ENCODE measurements at regions not wholly inside any gene's neighbourhood (a gene's known extent, or its start where the extent isn't known, plus 50 kb on each side); places are given as distances from the start of the nearest gene placed in this dataset.

DNA sequence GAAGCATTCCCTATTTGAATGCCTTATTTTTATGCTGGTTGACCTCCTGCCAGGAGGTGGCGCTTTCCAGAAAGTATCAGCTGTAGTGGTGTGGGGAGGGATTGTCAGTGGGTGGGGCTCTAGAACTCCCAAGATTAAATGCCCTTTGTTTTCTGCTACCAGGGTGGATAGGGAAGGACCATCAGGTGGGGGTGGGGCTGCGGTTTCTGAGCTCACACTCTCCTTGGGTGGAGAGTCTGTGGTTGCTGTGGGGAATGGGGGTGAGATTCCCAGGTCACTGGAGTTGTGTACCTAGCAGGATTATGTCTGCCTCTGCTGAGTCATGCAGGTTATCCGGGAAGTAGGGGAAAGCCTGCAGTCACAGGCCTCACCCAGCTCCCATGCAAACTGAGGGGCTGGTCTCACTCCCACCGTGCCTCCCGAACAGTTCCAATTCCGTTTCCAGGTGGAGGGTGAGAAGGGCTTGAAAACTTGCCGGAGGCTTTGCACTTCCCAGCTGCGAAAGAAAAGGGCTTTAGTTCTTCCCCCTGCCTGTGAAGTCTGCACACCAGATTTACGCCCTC is 68.3 kb downstream of the ALG10B start:
- Histone ChIP-seq H3K27me3 (ENCODE audit: insufficient read depth, low read depth, low read length) (no peaks in the 10 kb centered on the region), H3K9ac (ENCODE audit: low read length) (no peak overlapping the region)
- TF ChIP-seq SMC3 (conservative IDR thresholded peaks at IDR 0.05; ENCODE audit: poor library complexity) (no peak), TAF1 (IDR thresholded peaks at IDR 0.05; ENCODE audit: low read depth) (no peak), EP300 (conservative IDR thresholded peaks at IDR 0.05; ENCODE audit: poor library complexity, severe bottlenecking) (no peak), POLR2AphosphoS5 (IDR thresholded peaks at IDR 0.05) (no peak), RAD21 (conservative IDR thresholded peaks at IDR 0.05) (no peak), MXI1 (conservative IDR thresholded peaks at IDR 0.05; ENCODE audit: poor library complexity, severe bottlenecking) (no peak), EZH2 (IDR thresholded peaks at IDR 0.05; ENCODE audit: borderline replicate concordance, insufficient read depth, low read length, poor library complexity, severe bottlenecking) (no peak)
- TF ChIP-seq, protein P1, sequence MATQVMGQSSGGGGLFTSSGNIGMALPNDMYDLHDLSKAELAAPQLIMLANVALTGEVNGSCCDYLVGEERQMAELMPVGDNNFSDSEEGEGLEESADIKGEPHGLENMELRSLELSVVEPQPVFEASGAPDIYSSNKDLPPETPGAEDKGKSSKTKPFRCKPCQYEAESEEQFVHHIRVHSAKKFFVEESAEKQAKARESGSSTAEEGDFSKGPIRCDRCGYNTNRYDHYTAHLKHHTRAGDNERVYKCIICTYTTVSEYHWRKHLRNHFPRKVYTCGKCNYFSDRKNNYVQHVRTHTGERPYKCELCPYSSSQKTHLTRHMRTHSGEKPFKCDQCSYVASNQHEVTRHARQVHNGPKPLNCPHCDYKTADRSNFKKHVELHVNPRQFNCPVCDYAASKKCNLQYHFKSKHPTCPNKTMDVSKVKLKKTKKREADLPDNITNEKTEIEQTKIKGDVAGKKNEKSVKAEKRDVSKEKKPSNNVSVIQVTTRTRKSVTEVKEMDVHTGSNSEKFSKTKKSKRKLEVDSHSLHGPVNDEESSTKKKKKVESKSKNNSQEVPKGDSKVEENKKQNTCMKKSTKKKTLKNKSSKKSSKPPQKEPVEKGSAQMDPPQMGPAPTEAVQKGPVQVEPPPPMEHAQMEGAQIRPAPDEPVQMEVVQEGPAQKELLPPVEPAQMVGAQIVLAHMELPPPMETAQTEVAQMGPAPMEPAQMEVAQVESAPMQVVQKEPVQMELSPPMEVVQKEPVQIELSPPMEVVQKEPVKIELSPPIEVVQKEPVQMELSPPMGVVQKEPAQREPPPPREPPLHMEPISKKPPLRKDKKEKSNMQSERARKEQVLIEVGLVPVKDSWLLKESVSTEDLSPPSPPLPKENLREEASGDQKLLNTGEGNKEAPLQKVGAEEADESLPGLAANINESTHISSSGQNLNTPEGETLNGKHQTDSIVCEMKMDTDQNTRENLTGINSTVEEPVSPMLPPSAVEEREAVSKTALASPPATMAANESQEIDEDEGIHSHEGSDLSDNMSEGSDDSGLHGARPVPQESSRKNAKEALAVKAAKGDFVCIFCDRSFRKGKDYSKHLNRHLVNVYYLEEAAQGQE (IDR thresholded peaks at IDR 0.05; ENCODE audit: borderline replicate concordance): no peak
- TF ChIP-seq, protein P2, sequence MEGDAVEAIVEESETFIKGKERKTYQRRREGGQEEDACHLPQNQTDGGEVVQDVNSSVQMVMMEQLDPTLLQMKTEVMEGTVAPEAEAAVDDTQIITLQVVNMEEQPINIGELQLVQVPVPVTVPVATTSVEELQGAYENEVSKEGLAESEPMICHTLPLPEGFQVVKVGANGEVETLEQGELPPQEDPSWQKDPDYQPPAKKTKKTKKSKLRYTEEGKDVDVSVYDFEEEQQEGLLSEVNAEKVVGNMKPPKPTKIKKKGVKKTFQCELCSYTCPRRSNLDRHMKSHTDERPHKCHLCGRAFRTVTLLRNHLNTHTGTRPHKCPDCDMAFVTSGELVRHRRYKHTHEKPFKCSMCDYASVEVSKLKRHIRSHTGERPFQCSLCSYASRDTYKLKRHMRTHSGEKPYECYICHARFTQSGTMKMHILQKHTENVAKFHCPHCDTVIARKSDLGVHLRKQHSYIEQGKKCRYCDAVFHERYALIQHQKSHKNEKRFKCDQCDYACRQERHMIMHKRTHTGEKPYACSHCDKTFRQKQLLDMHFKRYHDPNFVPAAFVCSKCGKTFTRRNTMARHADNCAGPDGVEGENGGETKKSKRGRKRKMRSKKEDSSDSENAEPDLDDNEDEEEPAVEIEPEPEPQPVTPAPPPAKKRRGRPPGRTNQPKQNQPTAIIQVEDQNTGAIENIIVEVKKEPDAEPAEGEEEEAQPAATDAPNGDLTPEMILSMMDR (IDR thresholded peaks at IDR 0.05; ENCODE audit: poor library complexity, severe bottlenecking): no peak

DNA sequence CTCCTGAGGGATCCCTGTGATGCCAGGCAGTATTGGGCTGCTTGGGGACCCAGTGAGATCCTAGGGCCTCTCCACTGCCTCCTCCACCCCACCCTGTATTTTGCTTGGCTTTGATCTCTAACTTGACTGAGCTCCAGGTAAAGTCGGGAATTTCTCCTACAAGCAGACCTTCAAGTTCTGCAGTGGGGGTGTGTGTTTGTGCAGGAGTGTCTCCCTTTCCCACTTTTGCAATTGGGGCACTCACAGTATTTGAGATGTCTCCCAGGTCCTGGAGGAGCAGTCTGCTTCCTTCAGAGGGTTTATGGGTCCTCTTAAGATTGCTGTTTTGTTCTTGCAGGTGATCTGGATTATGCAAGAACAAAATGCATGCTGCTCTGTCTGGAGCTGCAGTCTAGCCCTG is 68.9 kb downstream of the ALG10B start:
- no peaks in the 10 kb centered on the region for H3K27me3 ChIP-seq (ENCODE audit: insufficient read depth, low read depth, low read length)
- TF ChIP-seq RAD21 (conservative IDR thresholded peaks at IDR 0.05) (no peak), MXI1 (conservative IDR thresholded peaks at IDR 0.05; ENCODE audit: poor library complexity, severe bottlenecking) (no peak), POLR2AphosphoS5 (IDR thresholded peaks at IDR 0.05) (no peak)
- no peak overlapping the region for H3K9ac ChIP-seq (ENCODE audit: low read length)
- no peak overlapping the region for H3K4me2 ChIP-seq (ENCODE audit: low read length)
- H3K27ac ChIP-seq (ENCODE audit: low read length): no peak overlapping the region
- no peak overlapping the region for H3K4me3 ChIP-seq (ENCODE audit: low read length)
- no peak overlapping the region for H2AFZ ChIP-seq (ENCODE audit: low read depth, low read length)
- H3K79me2 ChIP-seq (replicated peaks; ENCODE audit: insufficient read depth, low read length): no peaks in the 10 kb centered on the region
- H3K9me3 ChIP-seq (ENCODE audit: low read length): peaks cover 4% of the 10 kb centered on the region
- H3K9me2 ChIP-seq (ENCODE audit: insufficient read depth, low read length): no peaks in the 10 kb centered on the region
- H3F3A ChIP-seq (ENCODE audit: insufficient read depth, low read length, poor library complexity, severe bottlenecking): no peaks in the 10 kb centered on the region
- no peaks in the 10 kb centered on the region for H3K36me3 ChIP-seq (ENCODE audit: insufficient read depth, low read length)
- H4K20me1 ChIP-seq (ENCODE audit: insufficient read depth): no peaks in the 10 kb centered on the region

More for the DNA sequence above, 68.3 kb downstream of the ALG10B start:
- peaks cover 4% of the 10 kb centered on the region for H3K9me3 ChIP-seq (ENCODE audit: low read length)
- H2AFZ ChIP-seq (ENCODE audit: low read depth, low read length): no peak overlapping the region
- no peaks in the 10 kb centered on the region for H3F3A ChIP-seq (ENCODE audit: insufficient read depth, low read length, poor library complexity, severe bottlenecking)
- no peak overlapping the region for H3K27ac ChIP-seq (ENCODE audit: low read length)
- no peaks in the 10 kb centered on the region for H4K20me1 ChIP-seq (ENCODE audit: insufficient read depth)
- no peaks in the 10 kb centered on the region for H3K79me2 ChIP-seq (replicated peaks; ENCODE audit: insufficient read depth, low read length)
- no peaks in the 10 kb centered on the region for H3K36me3 ChIP-seq (ENCODE audit: insufficient read depth, low read length)
- H3K9me2 ChIP-seq (ENCODE audit: insufficient read depth, low read length): no peaks in the 10 kb centered on the region
- no peak overlapping the region for H3K4me3 ChIP-seq (ENCODE audit: low read length)
- no peak overlapping the region for H3K4me2 ChIP-seq (ENCODE audit: low read length)

Measured in neural cell (in vitro differentiated cells).